C1 segment of cervical spinal cord (tissue), 14 donors: ENCODE measurements at regions not wholly inside any gene's neighbourhood (a gene's known extent, or its start where the extent isn't known, plus 50 kb on each side); places are given as distances from the start of the nearest gene placed in this dataset.

Experiments used
- DNase-seq, 14 donors: peaks; one replicate each; lab custom pipeline; 2025; lab: John Stamatoyannopoulos, UW

DNA sequence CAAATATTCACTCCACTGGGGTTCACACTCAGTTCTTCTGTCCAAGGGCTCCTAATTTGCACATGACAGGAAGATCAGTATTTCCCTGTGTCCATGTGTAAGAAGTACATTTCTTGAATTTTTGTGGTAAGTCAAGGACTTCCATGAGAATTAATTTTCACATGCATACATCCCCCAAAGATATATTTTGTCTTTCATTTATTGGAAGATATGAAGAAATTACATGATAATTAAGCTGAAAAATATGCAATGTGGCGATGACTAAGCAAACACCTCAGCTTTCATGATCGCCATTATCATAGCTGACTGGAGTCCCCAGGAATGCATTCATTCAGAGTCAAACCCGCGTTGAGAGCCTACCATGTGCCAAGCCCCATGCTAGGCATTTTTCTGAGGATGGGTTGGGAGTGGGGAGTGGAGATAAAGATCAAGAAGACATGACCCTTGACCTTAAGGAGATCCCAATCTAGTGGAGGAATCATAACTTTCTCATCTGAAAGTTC lies 104.6 kb upstream of the F3 start:
- no peak for DNase-seq

DNA sequence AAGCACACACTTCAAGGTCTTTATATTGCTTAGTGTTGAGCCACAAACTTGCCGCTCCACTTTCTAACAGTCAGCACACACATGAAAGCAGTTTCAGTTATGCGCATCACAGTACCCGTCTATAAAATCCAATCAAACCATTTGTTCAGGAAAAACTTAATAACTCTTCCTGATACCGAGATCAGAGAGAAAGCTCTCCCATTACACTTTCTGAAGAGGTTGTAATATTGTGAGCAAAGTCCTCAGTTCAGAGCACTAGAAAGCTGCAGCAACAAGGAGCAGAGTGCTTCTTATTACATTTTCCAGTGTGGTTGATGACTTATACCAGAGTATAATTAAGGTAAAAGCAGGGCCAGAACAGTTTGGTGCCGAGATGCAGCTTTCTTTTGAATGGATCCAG lies 102.8 kb upstream of the F3 start:
- DNase-seq, result no peak

DNA sequence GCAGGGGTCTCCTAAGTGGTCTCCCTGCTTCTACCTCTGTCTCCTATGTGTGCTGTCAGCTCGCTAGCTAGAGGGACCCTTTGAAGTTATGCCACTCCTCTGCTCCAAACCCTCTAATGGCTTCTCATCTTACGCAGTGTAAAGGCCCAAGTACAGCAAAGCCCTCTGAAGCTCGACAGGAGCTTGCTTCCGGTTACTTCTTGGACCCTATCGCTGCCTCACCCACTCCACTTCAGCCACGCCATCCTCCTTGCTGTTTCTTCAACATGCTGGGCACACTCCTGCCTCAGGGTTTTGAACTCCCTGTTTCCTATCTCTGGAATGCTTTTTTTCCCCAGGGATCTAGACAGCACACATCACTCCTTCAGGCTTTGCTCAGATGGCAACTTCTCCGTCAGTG lies 102.3 kb upstream of the F3 start:
- DNase-seq, result no peak

DNA sequence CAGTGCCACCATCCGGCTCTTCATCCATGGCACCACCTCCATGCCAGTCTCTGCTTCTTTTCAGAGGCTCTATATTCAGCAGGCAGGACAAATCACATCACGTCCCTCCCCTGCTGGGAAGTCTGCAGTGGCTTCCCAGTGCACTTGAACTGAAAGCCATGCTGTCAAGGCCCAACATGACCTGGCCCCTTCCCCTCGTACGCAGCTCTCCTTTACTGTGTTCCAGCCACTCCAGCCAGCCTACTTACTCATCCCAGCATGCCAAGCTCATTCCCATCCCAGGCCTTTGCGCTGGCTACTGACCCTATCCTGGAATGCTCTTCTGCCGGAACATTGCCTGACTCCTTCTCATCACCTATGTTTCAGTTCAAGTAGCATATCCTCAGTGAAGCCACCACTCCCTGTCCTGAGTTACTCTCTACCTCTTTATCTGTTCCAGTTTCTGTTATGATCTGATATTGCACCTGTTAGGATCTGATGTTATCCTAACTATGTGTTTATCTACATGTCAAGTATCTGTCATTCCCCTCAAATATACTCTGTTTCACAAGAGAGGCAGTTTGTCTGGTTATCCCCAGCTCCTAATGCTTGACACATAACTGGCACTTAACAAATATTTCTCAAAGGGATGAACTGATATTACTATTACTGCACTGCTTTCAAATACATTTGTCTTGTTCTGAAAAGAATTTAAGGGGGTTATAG lies 101.2 kb upstream of the F3 start:
- DNase-seq, result no peak

DNA sequence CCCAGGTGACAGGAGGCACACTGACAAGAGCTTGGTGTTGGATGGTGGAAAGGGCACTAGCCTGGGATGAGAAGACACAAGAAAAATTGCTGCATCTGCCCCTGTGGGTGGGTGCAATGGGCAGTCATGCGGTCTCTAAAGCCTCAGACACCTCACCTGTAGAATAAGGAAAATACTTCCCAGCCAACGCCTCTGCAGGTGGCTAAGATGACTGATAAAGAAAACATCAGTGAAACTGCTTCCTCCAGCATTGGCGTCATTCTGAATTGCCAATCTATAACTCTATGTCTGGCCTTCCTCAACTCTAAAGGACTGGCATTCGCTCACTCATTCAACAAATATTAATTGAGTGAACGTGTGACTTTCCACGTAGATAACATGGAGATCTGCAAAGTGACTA lies 100.4 kb upstream of the F3 start:
- no peak for DNase-seq

DNA sequence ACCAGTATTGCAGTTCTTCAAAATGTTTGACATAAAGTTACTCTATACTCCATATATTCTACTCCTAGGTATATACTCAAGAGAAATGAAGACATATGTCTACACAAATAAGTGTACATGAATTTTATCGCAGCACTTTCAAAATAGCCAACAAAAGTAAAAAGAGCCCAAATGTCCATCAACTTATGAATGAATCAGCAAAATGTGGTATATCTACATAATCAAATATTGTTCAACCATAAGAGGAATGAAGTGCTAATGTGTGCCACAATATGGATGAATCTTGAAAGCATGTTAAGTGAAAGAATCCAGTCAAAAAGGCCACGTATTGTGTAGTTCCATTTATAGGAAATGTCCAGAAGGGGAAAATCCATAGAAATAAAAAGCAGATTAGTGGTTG lies 98.6 kb upstream of the F3 start:
- DNase-seq, result no peak

DNA sequence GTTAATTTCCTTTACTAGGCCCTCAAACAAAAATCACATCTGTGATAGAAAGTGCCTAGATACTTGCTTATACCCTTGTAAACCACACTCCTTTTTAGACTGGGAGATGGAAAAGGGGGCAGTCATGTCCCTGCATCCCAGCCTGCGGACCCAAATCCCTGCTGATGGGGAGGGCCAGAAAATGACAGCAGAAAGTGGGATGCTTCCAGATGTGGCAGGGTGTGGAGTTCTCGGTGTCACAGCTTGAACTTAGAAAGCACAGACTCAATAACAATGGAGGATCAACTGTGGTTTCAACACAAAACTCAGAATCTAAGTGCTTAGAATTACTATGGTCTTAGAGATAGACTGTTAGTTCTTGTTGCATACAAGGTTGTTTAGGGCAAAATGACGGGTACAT lies 95.6 kb upstream of the F3 start:
- DNase-seq, result no peak

DNA sequence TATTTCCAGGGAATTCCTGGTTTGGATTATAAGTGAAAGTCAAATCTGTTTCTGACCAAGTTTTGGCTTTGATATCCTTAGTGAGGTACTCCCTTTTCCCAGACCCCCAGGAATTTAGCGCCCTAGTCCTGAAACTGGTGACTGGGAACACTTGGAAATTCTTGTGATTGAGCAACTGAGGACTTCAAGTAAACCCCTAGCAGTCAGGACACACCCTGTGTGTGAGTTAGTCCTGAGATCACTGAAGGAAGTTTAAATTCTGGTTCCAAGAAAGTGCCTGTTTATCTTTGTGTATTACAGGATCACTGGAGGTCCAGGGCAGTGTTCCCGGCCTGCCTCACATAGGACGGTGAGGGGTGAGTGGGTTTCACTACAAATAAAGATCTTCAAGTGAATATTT lies 95.1 kb upstream of the F3 start:
- no peak for DNase-seq

DNA sequence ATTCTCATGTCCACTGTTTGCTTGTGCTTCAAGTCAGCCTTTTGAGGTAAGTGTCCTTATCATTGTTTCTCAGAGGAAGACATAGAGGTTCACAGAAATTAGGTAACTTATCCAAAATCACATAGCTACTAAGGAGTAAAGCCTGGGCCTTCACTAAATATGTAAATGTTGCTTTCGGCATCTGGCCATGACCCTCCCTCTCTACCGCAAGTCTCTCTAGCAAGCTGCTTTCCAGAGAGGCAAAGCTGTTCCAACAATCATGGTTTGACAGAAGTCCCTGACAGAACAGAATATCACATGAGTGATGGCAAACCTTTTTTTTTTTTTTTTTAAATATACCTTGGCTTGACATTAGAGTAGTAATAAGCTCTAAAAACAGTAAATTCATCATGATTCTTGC lies 94.5 kb upstream of the F3 start:
- DNase-seq, result no peak

DNA sequence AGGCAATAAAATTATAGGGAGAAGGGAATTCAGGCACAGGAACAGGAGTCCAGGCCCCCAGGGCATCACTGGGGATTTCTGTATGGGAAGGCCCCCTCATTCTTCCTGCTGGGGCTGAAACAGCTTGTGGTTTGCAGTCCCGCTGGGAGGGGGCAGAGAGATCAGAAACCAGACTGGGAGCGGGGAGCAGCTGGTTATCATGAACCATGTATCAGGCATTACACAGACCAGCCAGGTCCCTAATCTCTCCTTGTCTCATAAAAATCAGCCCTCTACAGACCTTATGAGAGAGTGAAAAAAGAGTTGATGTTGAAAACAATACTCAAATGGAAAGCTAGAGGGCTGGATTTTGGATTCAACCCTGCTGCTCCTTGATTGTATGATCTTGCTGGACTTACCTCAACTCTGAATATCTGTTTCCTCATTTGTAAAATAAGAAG lies 93.4 kb upstream of the F3 start:
- DNase-seq, result no peak

DNA sequence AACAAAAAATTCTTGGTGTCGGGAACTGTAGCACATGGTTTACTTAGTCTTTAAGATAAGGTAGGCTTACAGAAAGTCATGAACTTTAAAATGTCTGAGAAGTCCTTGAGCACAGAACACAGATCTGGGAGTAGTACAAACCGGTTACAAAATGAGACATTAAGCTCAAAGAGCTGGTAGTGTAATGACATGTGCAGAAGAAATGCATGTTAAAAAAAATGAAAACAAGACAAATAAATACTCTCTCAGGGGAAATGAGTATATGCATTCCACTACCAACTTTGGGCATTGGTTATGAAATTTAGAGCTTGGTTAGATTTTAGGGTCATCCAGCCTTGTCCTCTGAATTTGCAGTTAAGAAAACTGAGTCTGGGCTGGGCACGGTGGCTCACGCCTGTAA lies 91.5 kb upstream of the F3 start:
- no peak for DNase-seq

DNA sequence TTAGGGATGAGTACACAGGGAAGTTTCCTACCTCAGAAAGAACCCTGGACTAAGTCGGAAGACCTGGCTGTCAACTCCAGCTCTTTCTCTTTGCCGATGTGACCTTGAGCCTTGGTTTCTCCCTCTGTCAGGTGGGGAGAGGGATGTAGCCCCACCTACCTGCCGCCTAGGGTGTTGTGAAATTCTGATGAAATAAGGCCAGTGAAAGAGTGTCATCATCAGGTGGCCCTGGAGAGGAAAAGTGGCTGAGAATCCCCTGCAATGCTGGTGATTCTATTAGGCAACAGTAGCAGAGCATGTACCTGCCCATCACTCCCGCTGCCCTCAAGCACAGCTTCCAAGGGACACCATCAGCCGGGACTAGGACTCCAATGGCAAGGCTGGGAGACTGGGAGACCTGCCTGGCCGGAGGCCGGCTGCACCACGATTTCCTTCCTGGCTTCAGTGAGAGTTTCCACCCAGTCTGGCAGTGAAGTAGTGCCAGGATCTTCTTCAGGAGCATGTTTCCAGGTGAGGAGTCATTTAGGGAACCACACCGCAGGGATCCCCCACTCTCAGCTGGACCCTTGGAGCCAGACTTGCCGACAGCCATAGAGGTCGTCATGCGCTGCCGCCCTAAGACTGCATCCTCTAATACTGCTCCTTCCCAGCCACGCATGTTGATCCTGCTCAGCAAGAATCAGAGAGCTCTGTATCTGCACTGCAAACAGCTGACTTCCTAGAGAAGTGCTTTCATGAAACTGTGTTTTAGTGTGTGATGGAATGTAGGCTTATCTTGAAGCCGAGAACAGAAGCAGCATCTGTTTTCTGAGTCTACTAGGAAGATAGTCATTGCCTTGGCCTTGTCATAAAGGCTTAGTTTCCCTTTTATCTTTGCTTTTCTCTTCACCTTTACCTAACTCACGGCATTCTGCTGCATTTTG lies 88.0 kb upstream of the F3 start:
- DNase-seq, result no peak

DNA sequence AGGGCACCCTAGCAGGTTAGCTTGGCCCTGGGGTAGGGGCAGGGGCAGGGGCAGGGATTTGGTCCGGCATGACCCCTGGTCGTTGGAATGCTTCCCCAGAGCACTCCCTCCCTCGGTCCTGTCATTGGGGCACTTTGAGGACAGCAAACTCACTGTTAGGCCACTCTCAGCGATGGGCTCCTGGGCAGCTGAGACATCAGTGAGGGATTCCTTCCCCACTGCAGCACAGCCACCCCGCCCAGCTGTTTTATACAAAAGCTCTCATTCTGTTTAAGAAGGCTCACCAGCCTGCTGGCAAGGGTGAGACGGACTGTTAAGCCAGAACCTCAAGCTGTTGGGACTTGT lies 86.9 kb upstream of the F3 start:
- DNase-seq, result no peak

DNA sequence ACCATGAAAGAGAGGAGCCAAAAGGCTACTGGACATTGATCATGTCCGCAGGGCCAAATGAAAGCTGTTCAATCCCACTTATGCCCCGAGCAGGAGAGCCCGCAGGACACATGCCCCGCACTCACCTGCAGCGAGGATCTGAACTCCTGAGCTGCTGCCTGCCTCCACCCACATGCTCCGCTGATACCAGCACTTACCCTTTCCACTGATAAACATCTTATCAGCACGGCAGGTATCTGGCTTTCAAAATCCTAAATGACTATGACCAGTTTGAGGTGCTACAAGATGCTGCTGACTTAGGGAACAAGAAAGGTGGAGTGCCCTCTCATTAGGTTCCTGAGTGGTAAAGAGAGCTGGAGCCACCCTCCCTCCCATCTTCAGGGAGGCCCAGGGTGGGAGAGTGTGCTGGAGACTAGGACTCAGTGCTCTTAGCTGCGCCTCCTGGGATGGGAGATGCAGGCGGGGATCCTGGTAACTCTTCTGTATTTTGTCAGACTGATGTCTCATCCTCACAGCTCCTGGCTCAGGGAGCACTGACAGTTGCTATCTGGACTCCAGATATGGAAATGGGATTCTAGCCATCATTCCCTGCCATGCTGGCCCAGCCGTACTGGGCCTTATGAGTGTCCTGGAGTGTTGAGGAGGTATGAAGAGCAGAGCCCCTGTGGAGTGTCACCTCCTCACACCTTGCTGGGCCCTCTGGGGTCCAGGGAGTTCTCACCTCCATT lies 86.4 kb upstream of the F3 start:
- DNase-seq, result no peak

DNA sequence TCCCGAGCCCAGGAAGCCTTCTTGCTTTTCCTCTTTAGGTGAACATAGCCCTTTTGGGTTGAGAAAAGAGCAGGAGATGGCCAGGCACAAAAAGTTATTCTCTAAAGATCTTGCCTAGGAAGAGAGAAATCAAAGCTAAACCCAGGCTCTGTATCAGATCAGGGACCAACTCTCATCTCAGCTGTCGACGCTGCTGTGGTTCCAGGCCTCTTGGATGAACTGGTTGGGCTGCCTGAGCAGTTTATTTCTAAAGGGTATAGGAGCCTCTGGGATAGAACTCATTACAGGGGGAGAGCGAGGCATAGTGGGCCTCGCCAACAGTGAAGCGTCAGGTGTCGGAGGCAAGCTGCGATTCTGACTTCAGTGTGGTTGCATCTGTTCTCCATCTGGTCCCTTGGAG lies 82.6 kb upstream of the F3 start:
- DNase-seq, result no peak

DNA sequence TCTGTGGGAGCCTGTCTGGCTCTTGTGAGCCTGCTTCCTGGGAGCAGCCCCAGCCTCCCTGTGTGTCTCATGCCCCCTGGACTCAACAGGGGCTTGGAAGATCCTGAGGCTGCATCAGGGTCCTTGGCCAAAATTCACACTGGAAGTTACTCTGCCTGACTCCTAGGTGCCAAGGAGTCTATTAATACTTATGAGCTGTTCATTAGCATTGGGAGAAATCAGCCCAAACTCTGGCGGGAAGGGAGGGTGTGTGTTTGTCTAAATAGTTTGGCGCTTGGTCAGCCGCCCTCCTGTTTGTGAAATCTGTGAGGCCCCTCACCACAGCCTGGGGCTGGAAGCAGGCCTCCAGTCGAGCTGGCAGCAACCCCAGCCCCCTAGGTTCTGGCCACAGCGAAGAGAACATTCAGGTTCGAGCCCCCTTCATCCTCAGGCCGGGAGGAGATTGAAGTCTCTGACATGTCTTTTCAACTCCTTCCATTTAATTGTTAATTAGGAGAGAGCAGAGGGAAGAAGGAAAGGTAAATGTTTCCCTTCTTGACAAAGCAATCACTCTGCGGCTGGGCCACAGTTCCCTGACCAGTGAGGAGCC lies 82.1 kb upstream of the F3 start:
- DNase-seq, result peak in 1 of 14 donors; percentile 48

DNA sequence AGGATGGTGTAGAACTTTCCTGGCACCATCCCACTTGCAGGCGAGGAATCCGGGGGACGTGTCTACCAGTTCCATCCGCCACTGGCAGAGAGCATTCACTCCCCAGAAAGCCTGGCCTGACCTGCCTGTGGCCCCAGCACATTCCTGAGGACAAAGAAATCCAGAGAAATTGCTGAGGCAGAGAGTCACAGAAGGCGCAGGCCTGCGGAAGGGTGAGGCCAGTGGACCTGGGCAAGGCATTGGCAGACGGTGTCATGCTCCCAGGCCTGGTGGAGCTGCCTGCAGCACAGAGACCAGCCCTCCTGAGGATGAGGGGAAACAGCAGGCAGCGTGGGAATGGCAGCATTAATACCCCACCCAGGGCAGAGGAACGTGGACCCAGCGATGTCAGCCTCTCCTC lies 81.2 kb upstream of the F3 start:
- DNase-seq, result peak in 1 of 14 donors; percentile 12

DNA sequence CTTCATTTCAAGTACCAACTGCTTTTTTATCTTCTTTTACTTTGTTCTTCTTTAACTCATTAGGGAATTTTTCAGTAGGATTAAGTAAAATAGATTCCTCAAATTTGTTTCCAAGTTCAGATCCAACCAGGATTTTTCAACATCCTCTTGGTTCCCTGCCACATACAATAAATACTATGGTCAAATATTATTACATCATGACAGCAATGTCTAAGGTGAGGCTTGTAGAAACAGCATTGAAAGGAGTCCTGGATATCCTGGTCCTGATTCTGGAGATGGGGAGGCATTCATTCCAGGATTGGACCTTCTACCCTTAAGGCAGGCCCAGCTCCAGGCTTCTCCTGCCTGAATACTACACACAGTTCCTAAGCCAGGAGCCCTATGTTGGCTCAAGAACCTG lies 80.2 kb upstream of the F3 start:
- DNase-seq, result no peak

DNA sequence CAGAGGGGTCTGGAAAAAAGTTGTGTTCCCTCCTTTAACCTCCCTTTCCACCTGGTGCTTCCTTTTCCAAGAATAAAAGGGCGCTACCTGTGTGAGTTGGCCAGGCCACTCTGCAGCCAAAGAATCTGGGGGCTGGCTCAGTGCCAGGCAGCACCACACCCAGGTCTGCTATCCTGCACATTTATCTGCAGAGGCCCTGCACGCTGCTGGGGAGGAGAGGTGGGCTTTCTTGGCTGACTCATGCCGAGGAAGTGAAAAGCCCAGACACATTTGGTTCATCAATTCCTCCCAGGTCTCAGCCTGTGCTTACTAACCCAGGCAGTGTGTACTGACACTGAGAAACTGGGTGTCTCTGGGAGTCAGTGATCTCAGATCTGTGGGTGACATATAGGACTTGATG lies 79.8 kb upstream of the F3 start:
- no peak for DNase-seq

DNA sequence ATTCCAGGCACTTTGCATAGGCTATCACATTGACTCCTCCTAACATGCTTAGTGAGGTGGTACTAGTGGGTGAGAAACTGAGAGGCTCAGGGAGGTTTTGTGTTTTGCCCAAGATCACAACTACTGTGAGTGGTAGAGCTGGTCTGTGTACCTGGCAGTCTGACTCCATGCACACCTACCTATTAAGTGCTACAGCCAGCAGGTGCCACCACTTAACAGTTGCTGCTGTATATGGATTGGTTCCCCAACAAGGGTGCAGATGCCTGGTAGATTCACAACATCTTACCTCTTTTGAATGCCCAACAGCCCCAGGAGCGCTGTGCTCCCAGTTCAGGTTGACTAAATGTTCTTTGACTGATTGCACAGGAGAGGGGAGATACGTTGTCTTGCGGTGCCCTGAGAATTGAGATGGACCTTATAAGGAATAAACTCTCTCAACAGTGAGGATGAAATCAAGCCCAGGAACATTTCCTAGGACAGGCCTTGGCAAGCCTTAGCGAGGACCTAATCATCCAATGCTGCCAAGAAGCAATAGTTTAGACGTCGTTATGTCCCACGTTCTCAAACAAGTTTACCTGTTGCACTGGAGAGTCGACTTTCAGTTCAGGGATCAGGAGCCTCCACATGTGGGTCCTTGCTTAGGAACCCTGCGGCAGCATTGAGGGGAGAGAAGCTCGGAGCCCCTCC lies 78.9 kb upstream of the F3 start:
- no peak for DNase-seq

DNA sequence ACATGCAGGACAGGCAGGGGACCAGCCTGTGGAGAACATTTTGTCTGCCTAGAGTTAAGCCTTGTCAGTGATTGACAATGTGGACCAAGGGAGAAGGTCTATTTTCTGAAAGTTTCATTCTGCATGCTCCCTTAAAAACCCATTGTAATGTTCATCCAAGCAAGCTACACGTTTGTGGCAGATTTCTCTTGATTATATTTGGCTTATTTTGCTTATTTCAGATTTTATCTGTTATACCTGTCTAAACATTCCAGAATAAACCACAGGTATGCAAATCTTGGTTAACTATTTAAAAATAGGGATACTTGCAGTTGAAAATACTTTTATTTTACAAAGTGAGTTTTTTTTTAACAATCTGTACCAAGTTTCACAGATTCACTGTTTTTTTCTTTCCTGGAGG lies 78.2 kb upstream of the F3 start:
- no peak for DNase-seq
